ENCODE measurements at regions not wholly inside any gene's neighbourhood (a gene's known extent, or its start where the extent isn't known, plus 50 kb on each side); places are given as distances from the start of the nearest gene placed in this dataset.

DNA sequence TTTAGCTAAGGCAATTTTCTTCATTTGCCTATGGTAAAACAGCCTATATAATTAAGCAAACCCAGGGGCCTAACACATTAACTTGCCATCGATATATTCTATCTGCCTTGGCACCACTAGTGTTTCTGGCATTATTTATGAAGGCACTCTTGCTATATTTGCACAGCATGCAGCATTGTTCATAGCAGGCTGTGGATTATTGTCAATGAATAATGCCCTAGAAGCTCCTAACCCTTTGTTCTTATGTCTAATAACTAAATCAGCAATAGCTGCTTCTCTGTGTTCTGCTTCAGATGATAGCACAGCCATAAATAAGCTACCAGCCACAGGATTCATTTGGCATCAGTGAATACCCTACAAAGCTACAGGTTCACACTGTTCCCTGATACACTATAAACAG is 254.8 kb upstream of the STXBP5 start:
- no peak for TF ChIP-seq CTCF (conservative IDR thresholded peaks at IDR 0.05; ENCODE audit: low read depth, low read length)
- no peak for TF ChIP-seq EZH2phosphoT487 (IDR thresholded peaks at IDR 0.05; ENCODE audit: borderline replicate concordance, low read length)

All from PC-3 (cell line).